Pulmonary artery endothelial cell (primary cell): ENCODE measurements at regions not wholly inside any gene's neighbourhood (a gene's known extent, or its start where the extent isn't known, plus 50 kb on each side); places are given as distances from the start of the nearest gene placed in this dataset.

Source experiments
- DNase-seq: peaks from one replicate; pipeline ENCODE4 v3.0.0-alpha.2; 2011; ENCODE audit warnings: low read depth, low spot score

- no peak for DNase-seq
These were observed 306.1 kb upstream of the FAM241A start for GRCh38 chr4:111839141-111839540.

- no peak for DNase-seq
These were observed 302.9 kb upstream of the FAM241A start for GRCh38 chr4:111842336-111842735.

- no peak for DNase-seq
These were observed 297.8 kb upstream of the FAM241A start for GRCh38 chr4:111847296-111848008.

- no peak for DNase-seq
These were observed 295.4 kb upstream of the FAM241A start for GRCh38 chr4:111849746-111850284.

- no peak for DNase-seq
These were observed 290.7 kb upstream of the FAM241A start for GRCh38 chr4:111854494-111855087.

- no peak for DNase-seq
These were observed 289.9 kb upstream of the FAM241A start for GRCh38 chr4:111855308-111855707.

GRCh38 chr4:111864066-111864465 lies 281.2 kb upstream of the FAM241A start:
- no peak for DNase-seq

- DNase-seq = no peak
These were observed 275.9 kb upstream of the FAM241A start for GRCh38 chr4:111869339-111869738.

GRCh38 chr4:111871802-111872201 lies 273.5 kb upstream of the FAM241A start:
- DNase-seq = no peak

GRCh38 chr4:111873801-111874200 lies 271.5 kb upstream of the FAM241A start:
- DNase-seq = no peak

GRCh38 chr4:111879539-111879938 lies 265.7 kb upstream of the FAM241A start:
- DNase-seq = no peak

- no peak for DNase-seq
These were observed 265.1 kb upstream of the FAM241A start for GRCh38 chr4:111880116-111880515.

- DNase-seq = no peak
These were observed 261.7 kb upstream of the FAM241A start for GRCh38 chr4:111883557-111883999.

- DNase-seq = no peak
These were observed 254.8 kb upstream of the FAM241A start for GRCh38 chr4:111890412-111890811.

GRCh38 chr4:111905511-111905910 lies 239.7 kb upstream of the FAM241A start:
- DNase-seq = no peak

GRCh38 chr4:111919639-111920038 lies 225.6 kb upstream of the FAM241A start:
- DNase-seq = no peak

GRCh38 chr4:111921714-111922113 lies 223.5 kb upstream of the FAM241A start:
- DNase-seq = no peak

GRCh38 chr4:111923786-111924185 lies 221.5 kb upstream of the FAM241A start:
- DNase-seq = no peak

- no peak for DNase-seq
These were observed 220.6 kb upstream of the FAM241A start for GRCh38 chr4:111924696-111925095.

GRCh38 chr4:111930659-111931058 lies 214.6 kb upstream of the FAM241A start:
- no peak for DNase-seq

GRCh38 chr4:111933703-111934102 lies 211.6 kb upstream of the FAM241A start:
- no peak for DNase-seq

- DNase-seq = no peak
These were observed 210.9 kb upstream of the FAM241A start for GRCh38 chr4:111934314-111934713.

GRCh38 chr4:111937368-111937767 lies 207.9 kb upstream of the FAM241A start:
- DNase-seq = no peak
